ENCODE measurements at regions not wholly inside any gene's neighbourhood (a gene's known extent, or its start where the extent isn't known, plus 50 kb on each side); places are given as distances from the start of the nearest gene placed in this dataset.

DNA sequence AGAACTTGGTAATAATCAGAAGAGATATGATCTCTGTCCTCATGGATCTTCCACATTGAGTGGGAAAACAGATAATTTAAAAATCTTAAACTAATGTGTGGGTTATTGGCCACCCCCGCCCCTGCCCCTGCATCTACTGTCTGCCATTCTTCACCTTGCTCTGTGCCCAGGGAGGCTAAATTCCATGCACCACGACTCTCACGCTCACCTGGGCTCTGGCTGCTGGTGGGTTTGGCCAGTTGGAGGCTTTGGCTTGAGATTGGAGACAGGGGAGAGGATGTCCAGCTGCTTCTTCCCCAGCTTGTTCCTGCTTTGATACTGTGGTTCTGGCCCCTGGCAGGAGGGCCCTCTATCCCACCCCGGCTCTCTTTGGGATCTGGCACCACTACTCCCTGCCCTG, 127.9 kb downstream of the IRX5 start:
- TF ChIP-seq EZH2phosphoT487 (IDR thresholded peaks at IDR 0.05; ENCODE audit: low read depth, severe bottlenecking, unreplicated experiment) (no peak), EZH2 (IDR thresholded peaks at IDR 0.05; ENCODE audit: borderline replicate concordance) (no peak)
- H3K9me2 ChIP-seq (replicated peaks; ENCODE audit: insufficient read depth): no peaks in the 10 kb centered on the region
- WGBS (ENCODE audit: low lambda C conversion rate, missing lambda C conversion rate): 84% methylated on average over 4 of the region's 4 CpGs
- peaks cover 28% of the 10 kb centered on the region for H3K27me3 ChIP-seq
- no peak for DNase-seq (ENCODE audit: low spot score)
- H3K9me3 ChIP-seq (ENCODE audit: low read depth): no peaks in the 10 kb centered on the region
- H4K20me1 ChIP-seq (ENCODE audit: insufficient read depth, poor library complexity, severe bottlenecking): no peaks in the 10 kb centered on the region
- peaks cover 5% of the 10 kb centered on the region for H3K4me1 ChIP-seq (ENCODE audit: insufficient read depth)
- H3K4me2 ChIP-seq: no peak overlapping the region
- H3K79me2 ChIP-seq: no peaks in the 10 kb centered on the region
- H2AFZ ChIP-seq: no peak overlapping the region
- H3K4me3 ChIP-seq: no peak overlapping the region
- H3K27ac ChIP-seq: no peak overlapping the region
- no peaks in the 10 kb centered on the region for H3K36me3 ChIP-seq (replicated peaks; ENCODE audit: insufficient read depth, low read depth)

DNA sequence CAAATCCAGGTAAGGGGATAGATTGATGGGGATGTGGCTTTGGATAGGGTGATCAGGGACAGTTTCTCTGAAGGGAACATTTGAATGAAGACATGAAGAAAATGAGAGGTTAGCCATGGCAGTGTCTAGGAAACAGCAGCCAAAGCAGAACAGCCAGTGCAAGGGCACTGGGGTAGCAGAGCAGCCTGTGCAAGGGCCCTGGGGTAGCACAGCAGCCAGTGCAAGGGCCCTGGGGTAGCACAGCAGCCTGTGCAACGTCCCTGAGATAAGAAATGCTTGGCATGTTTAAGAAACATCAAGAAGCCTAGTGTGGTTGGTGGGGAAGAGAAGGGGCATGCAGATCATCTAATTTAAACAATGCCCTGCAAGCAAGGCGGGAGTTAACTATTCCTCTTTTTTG, 128.5 kb downstream of the IRX5 start:
- DNase-seq (ENCODE audit: low spot score): no peak
- 69% methylated on average over 2 of the region's 2 CpGs for WGBS (ENCODE audit: low lambda C conversion rate, missing lambda C conversion rate)
- no peaks in the 10 kb centered on the region for H3K36me3 ChIP-seq (replicated peaks; ENCODE audit: insufficient read depth, low read depth)
- no peaks in the 10 kb centered on the region for H3K9me3 ChIP-seq (ENCODE audit: low read depth)
- no peaks in the 10 kb centered on the region for H3K79me2 ChIP-seq
- H3K27ac ChIP-seq: no peak overlapping the region
- TF ChIP-seq EZH2 (IDR thresholded peaks at IDR 0.05; ENCODE audit: borderline replicate concordance) (no peak), EZH2phosphoT487 (IDR thresholded peaks at IDR 0.05; ENCODE audit: low read depth, severe bottlenecking, unreplicated experiment) (no peak), CTCF (IDR thresholded peaks at IDR 0.05; ENCODE audit: poor library complexity) (no peak)
- H4K20me1 ChIP-seq (ENCODE audit: insufficient read depth, poor library complexity, severe bottlenecking): no peaks in the 10 kb centered on the region
- peaks cover 28% of the 10 kb centered on the region for H3K27me3 ChIP-seq
- no peaks in the 10 kb centered on the region for H3K9me2 ChIP-seq (replicated peaks; ENCODE audit: insufficient read depth)
- H3K4me2 ChIP-seq: no peak overlapping the region
- H3K4me1 ChIP-seq (ENCODE audit: insufficient read depth): peaks cover 5% of the 10 kb centered on the region
- H2AFZ ChIP-seq: no peak overlapping the region
- no peak overlapping the region for H3K4me3 ChIP-seq

DNA sequence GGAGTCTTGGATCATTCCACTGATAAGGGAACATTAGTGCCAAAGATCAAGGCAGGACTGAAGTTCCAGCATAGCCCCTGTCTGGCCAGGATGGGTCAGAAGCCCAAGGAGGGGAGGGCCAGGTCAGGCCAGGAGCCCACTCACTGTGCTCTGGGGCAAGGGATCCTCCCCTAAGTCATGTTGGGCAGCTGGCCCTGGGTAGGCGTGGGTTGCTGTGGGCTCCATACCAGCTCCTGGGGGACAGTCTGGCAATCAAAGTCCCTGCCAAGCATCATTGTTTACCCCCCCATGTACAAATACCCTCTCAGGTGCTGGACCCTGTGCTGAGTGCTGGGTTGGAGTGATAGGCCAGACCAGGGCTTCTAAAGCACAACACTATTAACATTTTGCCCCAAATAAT, 130.5 kb downstream of the IRX5 start:
- Histone ChIP-seq H4K20me1 (ENCODE audit: insufficient read depth, poor library complexity, severe bottlenecking) (no peaks in the 10 kb centered on the region), H3K27me3 (peaks cover 21% of the 10 kb centered on the region), H2AFZ (no peak overlapping the region), H3K27ac (no peak overlapping the region), H3K4me2 (no peak overlapping the region), H3K9me3 (ENCODE audit: low read depth) (no peaks in the 10 kb centered on the region), H3K4me1 (ENCODE audit: insufficient read depth) (peaks cover 5% of the 10 kb centered on the region), H3K4me3 (no peak overlapping the region), H3K9me2 (replicated peaks; ENCODE audit: insufficient read depth) (no peaks in the 10 kb centered on the region), H3K79me2 (no peaks in the 10 kb centered on the region), H3K36me3 (replicated peaks; ENCODE audit: insufficient read depth, low read depth) (no peaks in the 10 kb centered on the region)
- TF ChIP-seq CTCF (IDR thresholded peaks at IDR 0.05; ENCODE audit: poor library complexity) (no peak), EZH2phosphoT487 (IDR thresholded peaks at IDR 0.05; ENCODE audit: low read depth, severe bottlenecking, unreplicated experiment) (no peak), EZH2 (IDR thresholded peaks at IDR 0.05; ENCODE audit: borderline replicate concordance) (no peak)
- WGBS (ENCODE audit: low lambda C conversion rate, missing lambda C conversion rate): 86% methylated on average over 1 of the region's 1 CpG
- no peak for DNase-seq (ENCODE audit: low spot score)

DNA sequence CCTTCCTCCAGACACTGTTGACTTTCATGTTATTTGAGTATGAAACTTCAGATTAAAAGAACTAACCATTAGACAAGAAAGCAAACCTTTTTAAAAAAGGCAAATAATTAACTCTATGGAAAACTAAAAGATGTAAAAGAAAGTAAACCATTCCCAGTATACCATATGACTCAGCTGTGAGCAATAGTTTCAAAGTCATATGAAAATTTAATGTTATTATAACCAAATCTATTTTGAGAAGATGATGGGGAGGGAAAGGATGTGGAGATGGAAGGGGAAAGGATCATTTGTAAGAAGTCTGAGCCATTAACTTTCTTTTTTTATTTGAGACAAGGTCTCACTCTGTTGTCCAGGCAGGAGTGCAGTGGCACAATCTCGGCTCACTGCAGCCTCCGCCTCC, 131.8 kb downstream of the IRX5 start:
- no peak for DNase-seq (ENCODE audit: low spot score)
- Histone ChIP-seq H3K27ac (no peak overlapping the region), H3K4me3 (no peak overlapping the region), H3K27me3 (peaks cover 9% of the 10 kb centered on the region), H3K79me2 (no peaks in the 10 kb centered on the region), H3K4me2 (no peak overlapping the region), H3K9me2 (replicated peaks; ENCODE audit: insufficient read depth) (no peaks in the 10 kb centered on the region), H3K36me3 (replicated peaks; ENCODE audit: insufficient read depth, low read depth) (no peaks in the 10 kb centered on the region), H3K4me1 (ENCODE audit: insufficient read depth) (no peaks in the 10 kb centered on the region), H3K9me3 (ENCODE audit: low read depth) (no peaks in the 10 kb centered on the region), H4K20me1 (ENCODE audit: insufficient read depth, poor library complexity, severe bottlenecking) (no peaks in the 10 kb centered on the region), H2AFZ (no peak overlapping the region)
- TF ChIP-seq EZH2 (IDR thresholded peaks at IDR 0.05; ENCODE audit: borderline replicate concordance) (no peak), EZH2phosphoT487 (IDR thresholded peaks at IDR 0.05; ENCODE audit: low read depth, severe bottlenecking, unreplicated experiment) (no peak), CTCF (IDR thresholded peaks at IDR 0.05; ENCODE audit: poor library complexity) (no peak)
- WGBS (ENCODE audit: low lambda C conversion rate, missing lambda C conversion rate): 100% methylated on average over 2 of the region's 2 CpGs
